Smooth muscle cell (in vitro differentiated cells): ENCODE measurements at regions not wholly inside any gene's neighbourhood (a gene's known extent, or its start where the extent isn't known, plus 50 kb on each side); places are given as distances from the start of the nearest gene placed in this dataset.

Experiments
- DNase-seq: peaks from one replicate; lab custom pipeline; 2025; ENCODE audit not compliant: unreplicated experiment; lab: John Stamatoyannopoulos, UW
- H2AFZ ChIP-seq: fragments of 200-600 bp; sonication (generic); 2 replicates; pipeline ENCODE4 v1.6.0; 2016; ENCODE audit warnings: antibody characterized with exemption, low read depth, mild to moderate bottlenecking
- H3F3A ChIP-seq: fragments of 200-600 bp; sonication (generic); 2 replicates; pipeline ENCODE4 v1.6.0; 2017; ENCODE audit warnings: antibody characterized with exemption, low read depth
- H3K27ac ChIP-seq: fragments of 200-600 bp; sonication (generic); 2 replicates; pipeline ENCODE4 v1.5.1; 2016; ENCODE audit warnings: low read depth, mild to moderate bottlenecking
- H3K27me3 ChIP-seq: fragments of 200-600 bp; sonication (generic); 2 replicates; pipeline ENCODE4 v1.6.1; 2016; ENCODE audit warnings: low read depth, mild to moderate bottlenecking
- H3K36me3 ChIP-seq: fragments of 200-600 bp; sonication (generic); 2 replicates; pipeline ENCODE4 v1.5.1; 2016; ENCODE audit warnings: low read depth
- H3K4me1 ChIP-seq: fragments of 200-600 bp; sonication (generic); 2 replicates; pipeline ENCODE4 v1.5.1; 2016; ENCODE audit warnings: low read depth
- H3K4me2 ChIP-seq: fragments of 200-600 bp; sonication (generic); 2 replicates; pipeline ENCODE4 v1.6.0; 2016; ENCODE audit warnings: mild to moderate bottlenecking
- H3K4me3 ChIP-seq: fragments of 200-600 bp; sonication (generic); 2 replicates; pipeline ENCODE4 v1.5.1; 2016; ENCODE audit warnings: mild to moderate bottlenecking
- H3K79me2 ChIP-seq: fragments of 200-600 bp; sonication (generic); 2 replicates; pipeline ENCODE4 v1.6.0; 2016; ENCODE audit warnings: low read depth, mild to moderate bottlenecking
- H3K9ac ChIP-seq: fragments of 200-600 bp; sonication (generic); 2 replicates; pipeline ENCODE4 v1.6.0; 2016; ENCODE audit warnings: low read depth
- H3K9me3 ChIP-seq: fragments of 200-600 bp; sonication (generic); replicated peaks from 2 replicates; pipeline ENCODE4 v1.5.1; 2016; ENCODE audit warnings: low read depth
- H4K20me1 ChIP-seq: fragments of 200-600 bp; sonication (generic); 2 replicates; pipeline ENCODE4 v1.6.0; 2016; ENCODE audit warnings: low read depth
- CTCF ChIP-seq: fragments of 200-600 bp; sonication (generic); IDR thresholded peaks from 2 replicates; pipeline ENCODE4 v1.5.1; 2017; ENCODE audit warnings: borderline replicate concordance, mild to moderate bottlenecking, antibody characterized with exemption; ENCODE audit not compliant: insufficient read depth, poor library complexity, severe bottlenecking
- WGBS: methylation state at CpG from one replicate; pipeline ENCODE4 v1.1.7; 2016; ENCODE audit warnings: low lambda C conversion rate; 5-methylcytosine and 5-hydroxymethylcytosine counted together

GRCh38 chr1:25054526-25055323, 124.6 kb upstream of the RUNX3 start:
- no peak overlapping the region for H2AFZ ChIP-seq
- H3K27me3 ChIP-seq, result peaks cover 4% of the 10 kb centered on the region
- 79% methylated on average over 13 of the region's 15 CpGs for WGBS

GRCh38 chr1:25053576-25054250, 123.6 kb upstream of the RUNX3 start:
- no peak for DNase-seq
- Histone ChIP-seq H3K4me3 (no peak overlapping the region), H3K9ac (no peak overlapping the region), H3K27ac (no peak overlapping the region), H3K4me1 (no peaks in the 10 kb centered on the region), H3K79me2 (no peaks in the 10 kb centered on the region), H3F3A (no peaks in the 10 kb centered on the region), H3K27me3 (peaks cover 4% of the 10 kb centered on the region), H4K20me1 (no peaks in the 10 kb centered on the region), H2AFZ (no peak overlapping the region), H3K9me3 (no peaks in the 10 kb centered on the region), H3K36me3 (no peaks in the 10 kb centered on the region), H3K4me2 (no peak overlapping the region)
- 91% methylated on average over 12 of the region's 12 CpGs for WGBS
- no peak for TF ChIP-seq CTCF

More at GRCh38 chr1:25054526-25055323, 124.6 kb upstream of the RUNX3 start:
- H4K20me1 ChIP-seq, result no peaks in the 10 kb centered on the region
- no peak overlapping the region for H3K27ac ChIP-seq
- H3K4me3 ChIP-seq, result no peak overlapping the region
- H3K36me3 ChIP-seq, result no peaks in the 10 kb centered on the region
- H3K9me3 ChIP-seq, result no peaks in the 10 kb centered on the region
- no peaks in the 10 kb centered on the region for H3K79me2 ChIP-seq
- DNase-seq, result no peak
- no peak for TF ChIP-seq CTCF
- H3K4me1 ChIP-seq, result no peaks in the 10 kb centered on the region
- no peak overlapping the region for H3K4me2 ChIP-seq
- no peak overlapping the region for H3K9ac ChIP-seq
- H3F3A ChIP-seq, result no peaks in the 10 kb centered on the region

- Histone ChIP-seq H3K79me2 (no peaks in the 10 kb centered on the region), H3K27ac (no peak overlapping the region), H3K4me1 (no peaks in the 10 kb centered on the region), H3K27me3 (no peaks in the 10 kb centered on the region), H3K4me2 (no peak overlapping the region), H3K9ac (no peak overlapping the region), H4K20me1 (no peaks in the 10 kb centered on the region), H3K36me3 (no peaks in the 10 kb centered on the region), H2AFZ (no peak overlapping the region), H3F3A (no peaks in the 10 kb centered on the region), H3K9me3 (no peaks in the 10 kb centered on the region), H3K4me3 (no peak overlapping the region)
- WGBS, result 73% methylated on average over 12 of the region's 12 CpGs
- TF ChIP-seq CTCF, result no peak
- DNase-seq, result no peak
Observed at GRCh38 chr1:25051906-25052305, 121.8 kb upstream of the RUNX3 start.

GRCh38 chr1:25051504-25051903, 121.4 kb upstream of the RUNX3 start:
- Histone ChIP-seq H4K20me1 (no peaks in the 10 kb centered on the region), H2AFZ (no peak overlapping the region), H3K4me1 (no peaks in the 10 kb centered on the region), H3K4me3 (no peak overlapping the region), H3K9me3 (no peaks in the 10 kb centered on the region), H3K27me3 (no peaks in the 10 kb centered on the region), H3K27ac (no peak overlapping the region), H3K9ac (no peak overlapping the region), H3K79me2 (no peaks in the 10 kb centered on the region), H3F3A (no peaks in the 10 kb centered on the region), H3K36me3 (no peaks in the 10 kb centered on the region), H3K4me2 (no peak overlapping the region)
- 91% methylated on average over 6 of the region's 6 CpGs for WGBS
- TF ChIP-seq CTCF, result no peak
- DNase-seq, result no peak
